Forelimb muscle (tissue), 1 donor: ENCODE measurements at regions not wholly inside any gene's neighbourhood (a gene's known extent, or its start where the extent isn't known, plus 50 kb on each side); places are given as distances from the start of the nearest gene placed in this dataset.

Source experiments
- DNase-seq: peaks from one replicate; pipeline ENCODE4 v3.0.0-alpha.2; 2013; ENCODE audit warnings: low read depth

GRCh38 chr21:35896060-35896459 is 164.3 kb downstream of the SETD4 start:
- no peak for DNase-seq

- no peak for DNase-seq
Measured at GRCh38 chr21:35895598-35895997, 164.7 kb downstream of the SETD4 start.

- no peak for DNase-seq
Measured at GRCh38 chr21:35893156-35893555, 167.2 kb downstream of the SETD4 start.

GRCh38 chr21:35886887-35887286 is 173.4 kb downstream of the SETD4 start:
- DNase-seq: no peak

- DNase-seq: no peak
Measured at GRCh38 chr21:35885942-35886541, 174.3 kb downstream of the SETD4 start.

- DNase-seq: no peak
Measured at GRCh38 chr21:35882791-35883240, 177.5 kb downstream of the SETD4 start.

GRCh38 chr21:35873441-35873840 is 186.9 kb downstream of the SETD4 start:
- DNase-seq: no peak

- no peak for DNase-seq
Measured at GRCh38 chr21:35871906-35872305, 188.4 kb downstream of the SETD4 start.

GRCh38 chr21:35868869-35869223 is 191.5 kb downstream of the SETD4 start:
- DNase-seq: no peak

GRCh38 chr21:35868005-35868868 is 192.1 kb downstream of the SETD4 start:
- DNase-seq: no peak

- DNase-seq: no peak
Measured at GRCh38 chr21:35864039-35864438, 196.3 kb downstream of the SETD4 start.

- no peak for DNase-seq
Measured at GRCh38 chr21:35862969-35863368, 197.4 kb downstream of the SETD4 start.

- no peak for DNase-seq
Measured at GRCh38 chr21:35861661-35862060, 198.7 kb downstream of the SETD4 start.

- no peak for DNase-seq
Measured at GRCh38 chr21:35860189-35860869, 200.0 kb downstream of the SETD4 start.

- DNase-seq: no peak
Measured at GRCh38 chr21:35859677-35860076, 200.6 kb downstream of the SETD4 start.

- DNase-seq: no peak
Measured at GRCh38 chr21:35857095-35857494, 203.2 kb downstream of the SETD4 start.

- no peak for DNase-seq
Measured at GRCh38 chr21:35855484-35855883, 204.8 kb downstream of the SETD4 start.

- no peak for DNase-seq
Measured at GRCh38 chr21:35854281-35854680, 206.0 kb downstream of the SETD4 start.

GRCh38 chr21:35853321-35854239 is 206.7 kb downstream of the SETD4 start:
- no peak for DNase-seq

- no peak for DNase-seq
Measured at GRCh38 chr21:35852820-35853219, 207.5 kb downstream of the SETD4 start.

- DNase-seq: no peak
Measured at GRCh38 chr21:35850542-35851103, 209.7 kb downstream of the SETD4 start.
